Activated T-cell treated with anti-CD3 and anti-CD28 coated beads, Interleukin-2, amount 50 U/mL, for 1 hour (primary cell): ENCODE measurements at regions not wholly inside any gene's neighbourhood (a gene's known extent, or its start where the extent isn't known, plus 50 kb on each side); places are given as distances from the start of the nearest gene placed in this dataset.

Experiments used
- DNase-seq: peaks from one replicate; pipeline ENCODE4 v3.0.0-alpha.2; 2020

DNA sequence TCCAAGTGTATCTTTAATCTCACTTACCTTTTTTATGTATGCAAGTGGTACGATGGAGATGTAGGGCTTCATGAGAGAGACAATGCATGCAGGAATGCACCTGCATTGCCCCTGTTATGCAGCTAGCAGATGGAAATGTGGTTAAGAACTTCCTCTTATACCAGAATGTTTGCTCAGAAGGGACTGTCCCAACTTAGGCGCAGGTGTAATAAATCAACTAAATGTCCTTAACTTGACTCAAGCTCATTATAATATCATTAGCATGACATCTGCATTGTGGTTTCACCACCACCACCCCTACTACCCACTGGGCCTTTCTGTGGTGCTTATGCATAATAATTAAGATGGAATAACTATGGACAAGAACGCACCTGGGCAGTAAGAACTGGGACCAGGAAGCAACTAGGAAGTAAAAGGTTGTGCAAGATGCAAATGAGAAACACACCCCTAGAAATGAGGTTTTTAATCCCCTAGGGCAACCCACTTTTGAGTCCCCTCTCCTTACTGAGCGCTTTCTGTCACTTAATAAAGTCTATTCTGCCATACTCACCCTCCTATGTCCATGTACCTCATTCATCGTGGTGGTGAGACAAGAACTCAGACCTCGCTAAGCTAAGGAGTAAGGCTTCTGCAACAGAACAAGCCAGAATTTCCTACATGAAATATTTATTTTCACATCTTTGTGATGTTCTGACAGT lies 1103.3 kb upstream of the B3GALT2 start:
- DNase-seq, result peak; percentile 25

DNA sequence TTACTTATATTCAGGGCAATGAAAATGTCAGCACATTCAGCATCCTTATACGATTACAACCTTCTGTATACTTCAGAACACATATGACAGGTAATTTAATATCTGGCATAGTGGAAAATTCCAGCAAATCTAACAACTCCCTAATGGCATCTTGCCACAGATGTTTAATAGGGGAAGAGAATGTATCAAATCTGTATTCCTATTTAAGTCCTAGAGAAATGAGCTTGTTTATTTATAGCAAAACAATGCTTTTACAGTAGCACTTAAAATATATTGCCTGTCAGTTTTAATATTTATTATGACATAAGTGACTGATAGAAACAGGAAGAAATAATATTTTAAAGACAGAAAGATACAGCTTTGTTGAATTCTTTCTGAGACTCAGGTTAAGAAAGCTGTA lies 1101.8 kb upstream of the B3GALT2 start:
- DNase-seq, result no peak

DNA sequence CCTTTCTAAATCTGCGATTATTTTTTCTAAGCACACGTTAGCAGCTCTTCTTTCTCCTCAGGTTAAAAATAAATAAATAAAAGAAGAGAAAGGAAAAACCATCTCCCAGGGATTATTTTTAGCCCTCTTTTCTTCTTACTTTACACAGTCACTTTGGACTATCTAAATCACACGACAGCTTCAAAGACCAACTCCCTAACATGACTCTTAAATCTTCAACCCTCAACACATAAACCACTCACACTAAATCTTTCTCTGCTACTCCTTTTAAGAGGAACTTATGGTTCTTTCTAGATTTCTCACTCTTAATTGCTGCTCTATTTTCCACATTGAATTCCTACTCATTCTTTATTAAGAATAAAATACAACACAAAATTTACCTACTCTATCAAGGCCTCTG lies 1095.0 kb upstream of the B3GALT2 start:
- no peak for DNase-seq

DNA sequence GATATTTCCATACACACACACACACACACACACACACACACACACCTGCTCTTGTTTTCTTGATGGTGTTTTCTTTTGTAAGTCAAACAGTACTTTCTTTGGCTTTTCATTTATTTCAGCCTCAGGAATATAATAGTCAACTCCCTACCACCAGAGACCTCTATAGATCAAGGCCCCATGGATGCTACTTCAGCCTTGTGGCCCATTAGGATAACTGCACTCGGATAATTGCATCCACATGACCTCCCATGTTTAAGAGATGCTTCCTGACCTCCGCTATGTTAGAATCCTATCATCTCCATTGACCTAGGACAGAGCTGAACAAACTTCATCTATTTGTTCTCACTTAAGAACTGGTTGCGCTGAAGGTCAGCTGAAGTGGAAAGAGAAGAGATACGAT lies 1094.0 kb upstream of the B3GALT2 start:
- DNase-seq, result no peak

DNA sequence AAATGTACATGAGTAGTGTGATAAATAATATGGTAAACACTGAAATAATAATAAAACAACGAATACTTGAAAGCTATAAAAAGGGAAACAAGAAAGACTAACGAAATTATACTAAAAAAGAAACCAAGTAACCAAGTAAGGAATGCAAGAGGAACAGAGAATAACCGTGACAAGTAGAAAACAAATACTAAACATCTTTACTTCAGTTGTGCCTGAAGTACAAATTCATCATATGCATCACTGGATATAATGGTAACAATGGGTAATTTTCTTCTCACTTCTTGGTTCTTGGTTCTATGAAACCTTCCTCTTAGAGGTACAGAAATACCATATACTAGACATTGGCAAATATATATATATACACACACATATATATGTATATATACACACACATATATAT lies 1093.6 kb upstream of the B3GALT2 start:
- no peak for DNase-seq

DNA sequence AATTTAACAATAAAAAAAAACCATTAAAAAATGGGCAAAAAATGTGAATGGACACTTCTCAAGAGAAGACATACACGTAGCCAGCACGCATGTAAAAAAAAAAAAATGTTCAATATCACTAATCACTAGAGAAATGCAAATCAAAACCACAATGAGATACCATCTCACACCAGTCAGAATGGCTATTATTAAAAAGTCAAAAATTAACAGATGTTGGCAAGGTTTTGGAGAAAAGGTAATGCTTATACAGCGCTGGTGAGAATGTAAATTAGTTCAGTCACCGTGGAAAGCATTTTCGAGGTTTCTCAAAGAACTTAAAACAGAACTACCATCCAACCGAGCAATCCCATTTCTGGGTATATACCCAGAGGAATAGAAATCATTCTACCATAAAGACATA lies 1091.5 kb upstream of the B3GALT2 start:
- DNase-seq, result no peak

DNA sequence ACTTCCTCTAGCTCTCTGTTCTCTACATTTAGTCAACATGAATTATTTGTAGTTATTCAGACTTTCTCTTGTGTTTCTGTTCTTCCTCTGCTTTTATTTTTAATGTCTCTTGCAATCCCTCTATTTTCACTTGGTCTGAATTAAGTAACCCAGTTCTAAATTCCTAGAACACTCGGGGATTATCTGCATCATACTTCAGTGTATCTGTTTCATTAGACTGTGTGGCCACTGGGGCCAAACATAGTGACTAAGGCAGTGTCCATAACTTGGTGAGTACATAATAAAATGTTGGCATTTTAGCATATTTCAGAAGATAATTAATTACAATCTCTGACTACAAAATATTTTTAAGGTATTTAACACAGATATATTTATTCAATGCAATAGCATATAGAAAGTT lies 1087.2 kb upstream of the B3GALT2 start:
- DNase-seq, result no peak

DNA sequence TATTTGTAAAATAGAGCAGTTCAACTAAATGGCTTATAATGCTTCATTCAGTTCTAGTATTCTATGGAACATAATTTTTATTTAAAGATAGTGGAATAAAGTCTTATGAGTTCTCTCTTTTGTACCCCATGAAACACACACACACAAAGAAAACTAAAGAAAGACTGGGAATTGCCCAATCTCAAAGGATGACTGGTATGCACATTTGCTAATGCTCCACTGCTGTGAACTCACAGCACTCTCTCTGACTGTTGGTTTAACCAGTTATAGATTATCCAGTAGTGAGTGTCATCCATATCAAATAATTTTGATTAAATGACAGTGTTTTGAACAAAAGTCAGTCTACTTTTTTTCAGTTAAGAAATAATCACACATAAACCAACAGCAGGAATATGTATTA lies 1082.4 kb upstream of the B3GALT2 start:
- DNase-seq, result no peak

GRCh38 chr1:194267021-194267420 lies 1080.6 kb upstream of the B3GALT2 start:
- DNase-seq, result no peak

- DNase-seq, result no peak
Observed at GRCh38 chr1:194256010-194256409, 1069.6 kb upstream of the B3GALT2 start.

DNA sequence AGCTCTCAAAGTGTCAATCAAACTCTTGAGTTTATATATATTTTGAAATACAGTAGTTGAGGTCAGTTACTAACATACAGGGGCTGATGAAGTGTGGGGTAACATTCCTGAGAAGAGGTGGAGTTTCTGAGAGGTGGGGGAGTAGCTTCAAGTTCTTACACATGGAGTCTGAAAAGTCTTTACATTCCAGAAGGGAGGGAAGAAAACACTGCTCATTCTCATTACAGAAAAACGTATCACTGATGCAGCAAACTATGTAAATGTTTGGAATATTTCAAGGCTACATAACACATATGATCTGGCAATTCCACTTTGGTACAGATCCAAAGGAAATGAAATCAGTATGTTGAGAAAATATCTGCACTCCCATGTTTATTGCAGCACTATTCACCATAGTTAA lies 1065.8 kb upstream of the B3GALT2 start:
- no peak for DNase-seq

DNA sequence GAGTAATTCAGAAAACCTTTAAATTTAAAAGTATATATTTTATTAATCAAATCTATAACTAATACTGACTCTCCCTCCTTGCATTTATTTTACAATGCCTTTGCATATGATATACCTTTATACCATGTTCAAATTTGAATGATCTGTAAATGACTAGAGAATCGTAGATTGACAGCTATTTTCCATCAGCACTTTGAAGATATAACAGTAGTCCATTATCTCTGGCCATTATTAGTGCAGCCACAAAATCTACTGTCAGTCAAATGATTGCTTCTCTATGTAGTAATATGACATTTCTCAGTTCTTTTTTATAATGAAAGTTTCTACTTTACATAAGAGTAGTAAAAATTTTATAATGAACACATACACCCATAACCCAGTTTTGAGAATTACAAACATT lies 1054.8 kb upstream of the B3GALT2 start:
- no peak for DNase-seq

- DNase-seq, result no peak
Observed at GRCh38 chr1:194233069-194233468, 1046.7 kb upstream of the B3GALT2 start.

DNA sequence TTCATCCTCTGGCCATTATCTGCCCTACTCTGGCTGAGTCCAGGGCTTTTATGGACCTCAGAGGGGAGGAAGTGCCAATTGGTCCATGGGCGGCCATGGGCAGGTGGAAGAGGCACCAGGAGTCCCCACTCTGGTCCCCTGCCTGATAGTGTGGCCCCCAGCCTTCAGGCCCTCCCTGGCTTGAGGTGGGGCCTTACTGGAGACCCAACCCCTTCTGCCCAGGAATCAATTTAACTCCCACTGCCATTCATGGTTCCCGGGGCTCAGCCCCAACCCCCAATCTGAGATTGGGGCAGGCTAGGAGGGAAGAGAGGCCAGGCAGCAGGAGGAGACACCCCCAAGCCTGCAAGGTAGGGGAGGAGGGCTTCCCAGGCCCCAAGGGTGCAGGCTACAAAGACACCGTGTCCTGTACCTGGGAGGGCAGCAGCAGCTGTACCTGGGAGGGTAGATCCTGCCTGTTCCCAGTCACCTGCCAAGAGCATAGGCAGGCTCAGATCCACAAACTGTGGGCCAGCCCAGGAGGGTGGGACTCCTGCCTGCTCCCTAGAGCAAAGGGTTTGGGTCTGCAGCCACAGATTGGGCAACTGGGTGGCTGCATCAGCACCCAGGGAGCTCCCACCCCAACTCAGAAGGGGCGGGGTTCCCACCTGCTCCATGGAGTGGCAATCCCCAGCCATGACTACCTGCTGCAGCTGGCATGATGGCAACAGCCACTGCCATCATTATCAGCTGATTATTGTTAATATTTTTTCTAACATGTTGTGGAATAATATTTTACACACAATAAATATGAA lies 1044.1 kb upstream of the B3GALT2 start:
- no peak for DNase-seq

- no peak for DNase-seq
Observed at GRCh38 chr1:194228427-194228826, 1042.0 kb upstream of the B3GALT2 start.

GRCh38 chr1:194227161-194227560 lies 1040.7 kb upstream of the B3GALT2 start:
- DNase-seq, result no peak

- DNase-seq, result no peak
Observed at GRCh38 chr1:194225821-194226220, 1039.4 kb upstream of the B3GALT2 start.

GRCh38 chr1:194223596-194223995 lies 1037.2 kb upstream of the B3GALT2 start:
- DNase-seq, result no peak

DNA sequence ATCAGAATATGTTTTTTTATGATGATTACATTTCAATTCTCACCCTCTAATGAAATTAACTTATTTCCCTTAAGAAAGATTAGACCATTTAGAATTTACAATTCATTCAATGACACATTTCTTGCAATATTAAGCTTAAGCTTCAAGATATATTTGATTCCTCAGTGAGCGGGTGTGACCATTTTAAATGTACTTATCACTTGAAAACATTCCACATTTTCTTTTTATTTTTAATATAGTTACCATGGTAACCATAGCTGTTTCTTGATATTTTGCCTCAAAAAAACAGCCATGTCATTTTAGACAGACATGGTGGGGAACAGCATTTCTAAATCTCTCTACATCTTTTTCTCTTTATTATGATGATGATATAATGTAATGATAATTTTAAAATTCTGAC lies 1029.0 kb upstream of the B3GALT2 start:
- no peak for DNase-seq

GRCh38 chr1:194214735-194215134 lies 1028.3 kb upstream of the B3GALT2 start:
- no peak for DNase-seq

DNA sequence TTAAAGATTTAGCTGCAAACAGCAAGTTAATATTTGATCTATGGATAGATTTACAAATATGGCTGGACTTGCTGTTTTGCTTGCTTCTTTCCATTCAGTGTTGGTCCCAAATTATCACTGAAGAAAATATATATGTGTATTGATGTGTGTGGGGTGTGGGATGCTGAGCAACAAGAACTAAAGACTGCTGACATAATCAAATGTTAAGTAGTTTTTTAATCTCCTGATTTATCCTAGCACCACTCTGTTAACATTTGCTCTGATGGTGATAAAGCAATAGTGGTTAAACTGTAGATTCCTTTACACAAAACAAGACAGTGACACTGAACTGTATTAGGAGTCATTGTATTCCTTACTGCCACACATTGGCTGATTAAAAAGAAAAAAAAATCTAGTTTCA lies 1023.5 kb upstream of the B3GALT2 start:
- no peak for DNase-seq

GRCh38 chr1:194208674-194209073 lies 1022.3 kb upstream of the B3GALT2 start:
- DNase-seq, result no peak

- no peak for DNase-seq
Observed at GRCh38 chr1:194196562-194196961, 1010.1 kb upstream of the B3GALT2 start.

DNA sequence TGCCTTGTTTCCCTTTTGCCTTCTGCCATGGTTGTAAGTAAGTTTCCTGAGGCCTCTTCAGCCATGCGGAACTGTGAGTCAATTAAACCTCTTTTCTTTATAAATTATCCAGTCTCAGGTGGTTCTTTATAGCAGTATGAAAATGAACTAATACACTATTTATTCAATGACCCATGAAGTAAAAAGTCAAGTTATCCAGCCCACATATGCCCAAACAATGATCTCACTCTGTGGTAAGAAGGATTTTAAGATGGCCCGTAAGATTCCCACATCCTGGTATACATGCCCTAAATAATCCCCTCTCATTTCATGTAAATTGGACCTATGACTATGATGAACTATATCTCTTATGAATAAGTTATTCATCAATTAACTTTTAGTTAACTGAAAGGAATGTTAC lies 1008.3 kb upstream of the B3GALT2 start:
- no peak for DNase-seq

GRCh38 chr1:194184974-194185373 lies 998.6 kb upstream of the B3GALT2 start:
- no peak for DNase-seq
